Neural progenitor cell (in vitro differentiated cells): ENCODE measurements at regions not wholly inside any gene's neighbourhood (a gene's known extent, or its start where the extent isn't known, plus 50 kb on each side); places are given as distances from the start of the nearest gene placed in this dataset.

Experiments
- CTCF ChIP-seq: fragments of 200-600 bp; sonication (generic); IDR thresholded peaks from 2 replicates; pipeline ENCODE4 v1.5.1; 2017; ENCODE audit warnings: antibody characterized with exemption, mild to moderate bottlenecking
- EZH2 ChIP-seq: fragments of 200-600 bp; sonication (generic); IDR thresholded peaks from 2 replicates; pipeline ENCODE4 v1.6.1; 2017; ENCODE audit warnings: antibody characterized with exemption, mild to moderate bottlenecking, moderate library complexity
- EZH2phosphoT487 ChIP-seq: fragments of 200-600 bp; sonication (generic); IDR thresholded peaks from 2 replicates; pipeline ENCODE4 v1.6.1; 2017; ENCODE audit warnings: antibody characterized with exemption

GRCh38 chr3:177476921-177477435, 279.7 kb upstream of the TBL1XR1 start:
- TF ChIP-seq CTCF (no peak), EZH2phosphoT487 (no peak), EZH2 (no peak)
